Osteoblast (primary cell): ENCODE measurements at regions not wholly inside any gene's neighbourhood (a gene's known extent, or its start where the extent isn't known, plus 50 kb on each side); places are given as distances from the start of the nearest gene placed in this dataset.

Experiments
- DNase-seq: peaks from one replicate; pipeline ENCODE4 v3.0.0; 2011; ENCODE audit warnings: low spot score, mixed read lengths; ENCODE audit not compliant: insufficient read length; ENCODE audit errors: missing footprints
- H2AFZ ChIP-seq: 2 replicates; pipeline ENCODE4 v1.6.0; 2011; ENCODE audit warnings: mild to moderate bottlenecking, low read length
- H3K27ac ChIP-seq: 2 replicates; pipeline ENCODE4 v1.5.1; 2011; ENCODE audit warnings: mild to moderate bottlenecking, low read depth, low read length, moderate library complexity
- H3K27me3 ChIP-seq: 2 replicates; pipeline ENCODE4 v1.6.0; 2012; ENCODE audit warnings: mild to moderate bottlenecking, control low read depth, inconsistent platforms, low read length, moderate library complexity; ENCODE audit not compliant: insufficient read depth
- H3K36me3 ChIP-seq: 2 replicates; pipeline ENCODE4 v1.5.1; 2011; ENCODE audit warnings: mild to moderate bottlenecking, low read length, control low read depth, moderate library complexity; ENCODE audit not compliant: insufficient read depth
- H3K4me1 ChIP-seq: 2 replicates; pipeline ENCODE4 v1.5.1; 2011; ENCODE audit warnings: mild to moderate bottlenecking, low read length, control low read depth, moderate library complexity; ENCODE audit not compliant: insufficient read depth
- H3K4me2 ChIP-seq: 2 replicates; pipeline ENCODE4 v1.6.0; 2011; ENCODE audit warnings: mild to moderate bottlenecking, low read length; ENCODE audit not compliant: insufficient read depth
- H3K4me3 ChIP-seq: fragments of 200-600 bp; sonication (generic); 3 replicates; pipeline ENCODE4 v1.5.1; 2012; ENCODE audit warnings: mild to moderate bottlenecking, low read length, inconsistent platforms; ENCODE audit not compliant: insufficient read depth
- H3K79me2 ChIP-seq: 2 replicates; pipeline ENCODE4 v1.6.0; 2012; ENCODE audit warnings: mild to moderate bottlenecking, low read length, control low read depth, inconsistent platforms; ENCODE audit not compliant: insufficient read depth
- H3K9me3 ChIP-seq: 2 replicates; pipeline ENCODE4 v1.5.1; 2011; ENCODE audit warnings: low read depth, low read length, control low read depth
- H4K20me1 ChIP-seq: 2 replicates; pipeline ENCODE4 v1.6.0; 2012; ENCODE audit warnings: mild to moderate bottlenecking, low read length, control low read depth; ENCODE audit not compliant: insufficient read depth
- CTCF ChIP-seq: IDR thresholded peaks from 2 replicates; pipeline ENCODE4 v1.5.1; 2011; ENCODE audit warnings: mild to moderate bottlenecking, low read depth, low read length, moderate library complexity; ENCODE audit errors: extremely low read depth

- no peak for TF ChIP-seq CTCF
- H3K9me3 ChIP-seq = no peaks in the 10 kb centered on the region
These were observed 87.8 kb upstream of the LHX5 start for GRCh38 chr12:113559466-113559865.

GRCh38 chr12:113555226-113555625 is 83.6 kb upstream of the LHX5 start:
- H3K9me3 ChIP-seq = no peaks in the 10 kb centered on the region
- H3K36me3 ChIP-seq = no peaks in the 10 kb centered on the region
- no peaks in the 10 kb centered on the region for H3K4me1 ChIP-seq
- no peak for DNase-seq
- H2AFZ ChIP-seq = no peak overlapping the region
- no peak overlapping the region for H3K4me2 ChIP-seq
- no peak for TF ChIP-seq CTCF
- no peak overlapping the region for H3K27ac ChIP-seq
- no peaks in the 10 kb centered on the region for H4K20me1 ChIP-seq
- H3K27me3 ChIP-seq = no peaks in the 10 kb centered on the region
- no peak overlapping the region for H3K4me3 ChIP-seq
- H3K79me2 ChIP-seq = no peaks in the 10 kb centered on the region

More at GRCh38 chr12:113559466-113559865, 87.8 kb upstream of the LHX5 start:
- DNase-seq = no peak
- Histone ChIP-seq H3K4me3 (no peak overlapping the region), H3K27me3 (no peaks in the 10 kb centered on the region), H2AFZ (no peak overlapping the region), H3K36me3 (no peaks in the 10 kb centered on the region), H4K20me1 (no peaks in the 10 kb centered on the region), H3K4me1 (no peaks in the 10 kb centered on the region), H3K27ac (no peak overlapping the region), H3K79me2 (no peaks in the 10 kb centered on the region), H3K4me2 (no peak overlapping the region)

- no peaks in the 10 kb centered on the region for H3K36me3 ChIP-seq
- no peak for DNase-seq
- H3K27me3 ChIP-seq = no peaks in the 10 kb centered on the region
- no peak for TF ChIP-seq CTCF
- H3K9me3 ChIP-seq = no peaks in the 10 kb centered on the region
- no peak overlapping the region for H3K4me3 ChIP-seq
- H2AFZ ChIP-seq = no peak overlapping the region
- H3K27ac ChIP-seq = no peak overlapping the region
- H4K20me1 ChIP-seq = no peaks in the 10 kb centered on the region
- H3K79me2 ChIP-seq = no peaks in the 10 kb centered on the region
- no peaks in the 10 kb centered on the region for H3K4me1 ChIP-seq
- no peak overlapping the region for H3K4me2 ChIP-seq
These were observed 81.1 kb upstream of the LHX5 start for GRCh38 chr12:113552760-113553159.

- Histone ChIP-seq H3K4me2 (no peak overlapping the region), H3K36me3 (no peaks in the 10 kb centered on the region), H3K4me1 (no peaks in the 10 kb centered on the region), H3K27ac (no peak overlapping the region), H3K4me3 (no peak overlapping the region), H3K27me3 (no peaks in the 10 kb centered on the region), H2AFZ (no peak overlapping the region), H3K9me3 (no peaks in the 10 kb centered on the region), H4K20me1 (no peaks in the 10 kb centered on the region), H3K79me2 (no peaks in the 10 kb centered on the region)
- DNase-seq = no peak
- no peak for TF ChIP-seq CTCF
These were observed 79.9 kb upstream of the LHX5 start for GRCh38 chr12:113551563-113551962.
